RWPE1 (cell line): ENCODE measurements at regions not wholly inside any gene's neighbourhood (a gene's known extent, or its start where the extent isn't known, plus 50 kb on each side); places are given as distances from the start of the nearest gene placed in this dataset.
"Not testable (repeated sequence)": the region's sequence is repeated elsewhere in the genome, so short reads cannot be mapped to it uniquely, and the experiment has no call there.

Experiments used
- CTCF ChIA-PET: fragments of 350-600 bp; sonication (Branson Sonifier 250); formaldehyde crosslinking; extraction: SDS; loops from one replicate; lab custom pipeline; 2021; lab: Yijun Ruan, JAX
- POLR2A ChIA-PET: fragments of 400-600 bp; formaldehyde crosslinking; extraction: SDS; loops from one replicate; lab custom pipeline; 2020; ENCODE audit warnings: antibody characterized with exemption; ENCODE audit not compliant: low non-redundant PET; lab: Yijun Ruan, JAX
- DNase-seq: peaks from one replicate; pipeline ENCODE4 v3.0.0; 2012; ENCODE audit warnings: low spot score
- H3K27ac ChIP-seq: fragments of 450-650 bp; 2 replicates; pipeline ENCODE4 v1.5.1; 2017
- CTCF ChIP-seq: fragments of 450-650 bp; conservative IDR thresholded peaks from 2 replicates; pipeline ENCODE4 v1.5.1; 2017; ENCODE audit warnings: low read depth, mild to moderate bottlenecking

GRCh38 chr6:167707686-167708500 lies 118.8 kb upstream of the AFDN start:
- no peak overlapping the region for H3K27ac ChIP-seq
- no peak for DNase-seq
- CTCF ChIA-PET, result no interaction called here
- TF ChIP-seq CTCF, result no peak
- POLR2A ChIA-PET, result no interaction called here

GRCh38 chr6:167708501-167709094 lies 118.1 kb upstream of the AFDN start:
- H3K27ac ChIP-seq, result no peak overlapping the region
- no peak for TF ChIP-seq CTCF
- no peak for DNase-seq
- CTCF ChIA-PET, result interaction anchor here (0.5 kb wide), 1 partner anchor 125 kb away, joined by 4 read pairs; no protein-coding TSS in a partner anchor
- POLR2A ChIA-PET, result no interaction called here

GRCh38 chr6:167709196-167709595 lies 117.5 kb upstream of the AFDN start:
- DNase-seq, result no peak
- ChIA-PET POLR2A (no interaction called here), CTCF (no interaction called here)
- H3K27ac ChIP-seq, result no peak overlapping the region
- TF ChIP-seq CTCF, result no peak

- H3K27ac ChIP-seq, POLR2A ChIA-PET, CTCF ChIA-PET, DNase-seq: not testable (repeated sequence)
These were observed 116.9 kb upstream of the AFDN start for GRCh38 chr6:167709776-167710336.

GRCh38 chr6:167710363-167710920 lies 116.3 kb upstream of the AFDN start:
- no peak overlapping the region for H3K27ac ChIP-seq
- ChIA-PET CTCF (interaction anchor here (0.7 kb wide), 1 partner anchor 816 kb away, joined by 3 read pairs; no protein-coding TSS in a partner anchor), POLR2A (no interaction called here)
- DNase-seq, result no peak
- no peak for TF ChIP-seq CTCF

- no peak overlapping the region for H3K27ac ChIP-seq
- TF ChIP-seq CTCF, result no peak
- DNase-seq, result no peak
- ChIA-PET POLR2A (no interaction called here), CTCF (no interaction called here)
These were observed 115.5 kb upstream of the AFDN start for GRCh38 chr6:167711211-167711610.
